Endodermal cell (in vitro differentiated cells): ENCODE measurements at regions not wholly inside any gene's neighbourhood (a gene's known extent, or its start where the extent isn't known, plus 50 kb on each side); places are given as distances from the start of the nearest gene placed in this dataset.

ENCODE experiments used
- DNase-seq: peaks from one replicate; pipeline ENCODE4 v3.0.0-alpha.2; 2017
- H3K27ac ChIP-seq: 2 replicates; pipeline ENCODE4 v1.5.1; 2013; ENCODE audit warnings: mild to moderate bottlenecking, low read depth, low read length, moderate library complexity
- H3K27me3 ChIP-seq: 2 replicates; pipeline ENCODE4 v1.6.1; 2013; ENCODE audit warnings: mild to moderate bottlenecking, low read length, moderate library complexity; ENCODE audit not compliant: insufficient read depth, control insufficient read depth, poor library complexity, severe bottlenecking
- H3K36me3 ChIP-seq: 2 replicates; pipeline ENCODE4 v1.7.0; 2013; ENCODE audit warnings: mild to moderate bottlenecking, low read length, moderate library complexity; ENCODE audit not compliant: control insufficient read depth, insufficient read depth
- H3K4me1 ChIP-seq: one replicate; pipeline ENCODE4 v1.7.0; 2013; ENCODE audit warnings: low read length; ENCODE audit not compliant: control insufficient read depth, insufficient read depth
- H3K4me3 ChIP-seq: 2 replicates; pipeline ENCODE4 v1.5.1; 2013; ENCODE audit warnings: mild to moderate bottlenecking, low read length, moderate library complexity
- H3K9ac ChIP-seq: 2 replicates; pipeline ENCODE4 v1.6.1; 2013; ENCODE audit warnings: mild to moderate bottlenecking, low read length, moderate library complexity; ENCODE audit not compliant: poor library complexity, severe bottlenecking; ENCODE audit errors: extremely low read depth
- H3K9me3 ChIP-seq: 2 replicates; pipeline ENCODE4 v1.6.1; 2013; ENCODE audit warnings: mild to moderate bottlenecking, low read length, moderate library complexity; ENCODE audit not compliant: control insufficient read depth
- H3K27ac Mint-ChIP-seq: 2 replicates; pipeline ENCODE4 v1.8.0; 2020; ENCODE audit warnings: mixed read lengths
- H3K27me3 Mint-ChIP-seq: 2 replicates; pipeline ENCODE4 v1.8.0; 2021; ENCODE audit warnings: mild to moderate bottlenecking, mixed read lengths; ENCODE audit not compliant: insufficient read depth
- H3K36me3 Mint-ChIP-seq: 2 replicates; pipeline ENCODE4 v1.8.0; 2020; ENCODE audit warnings: low read depth, mixed read lengths
- H3K4me1 Mint-ChIP-seq: 2 replicates; pipeline ENCODE4 v1.8.0; 2020; ENCODE audit warnings: mixed read lengths
- H3K4me3 Mint-ChIP-seq: 2 replicates; pipeline ENCODE4 v1.8.0; 2020; ENCODE audit warnings: mild to moderate bottlenecking, moderate library complexity, mixed read lengths
- H3K9me3 Mint-ChIP-seq: 2 replicates; pipeline ENCODE4 v1.8.0; 2020; ENCODE audit warnings: mild to moderate bottlenecking, mixed read lengths
- WGBS, 2 experiments: methylation state at CpG; one replicate each; pipeline versions ENCODE4 v1.1.5 to v1.1.7; 2013; ENCODE audit warnings: missing lambda C conversion rate in 2 of 2, mixed read lengths in 1 of 2; ENCODE audit not compliant: insufficient coverage in 1 of 2, insufficient read length in 1 of 2; 5-methylcytosine and 5-hydroxymethylcytosine counted together
- TF ChIP-seq, protein P1 (sequence below): fragments of 200-600 bp; sonication (generic); conservative IDR thresholded peaks from 2 replicates; pipeline ENCODE4 v1.5.0; 2021; ENCODE audit warnings: antibody characterized with exemption, mild to moderate bottlenecking

DNA sequence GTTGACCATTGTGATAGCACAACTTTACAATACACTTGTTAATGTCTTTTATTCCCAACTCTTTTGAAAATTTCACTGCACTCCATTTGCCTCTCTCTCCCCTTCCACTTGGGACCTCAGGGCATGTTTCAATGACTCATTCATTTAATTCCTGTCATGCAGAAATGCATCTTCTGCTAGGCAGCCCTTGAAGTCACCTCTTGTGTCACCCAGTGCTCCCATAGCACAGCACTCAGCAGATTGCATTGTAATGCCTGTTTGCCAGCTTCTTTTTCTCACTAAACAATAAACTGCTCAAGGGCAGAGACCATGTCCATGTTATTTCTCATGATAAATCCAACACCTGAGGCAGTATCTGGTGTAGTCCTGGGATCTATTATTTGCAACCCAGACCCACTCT is 85.9 kb upstream of the ACSL3 start:
- Mint-ChIP-seq H3K4me3 (no peak overlapping the region), H3K27ac (no peak overlapping the region), H3K9me3 (no peaks in the 10 kb centered on the region), H3K36me3 (no peaks in the 10 kb centered on the region), H3K4me1 (no peaks in the 10 kb centered on the region), H3K27me3 (peaks cover 27% of the 10 kb centered on the region)
- H3K27me3 ChIP-seq = peaks cover 10% of the 10 kb centered on the region
- TF ChIP-seq, protein P1, sequence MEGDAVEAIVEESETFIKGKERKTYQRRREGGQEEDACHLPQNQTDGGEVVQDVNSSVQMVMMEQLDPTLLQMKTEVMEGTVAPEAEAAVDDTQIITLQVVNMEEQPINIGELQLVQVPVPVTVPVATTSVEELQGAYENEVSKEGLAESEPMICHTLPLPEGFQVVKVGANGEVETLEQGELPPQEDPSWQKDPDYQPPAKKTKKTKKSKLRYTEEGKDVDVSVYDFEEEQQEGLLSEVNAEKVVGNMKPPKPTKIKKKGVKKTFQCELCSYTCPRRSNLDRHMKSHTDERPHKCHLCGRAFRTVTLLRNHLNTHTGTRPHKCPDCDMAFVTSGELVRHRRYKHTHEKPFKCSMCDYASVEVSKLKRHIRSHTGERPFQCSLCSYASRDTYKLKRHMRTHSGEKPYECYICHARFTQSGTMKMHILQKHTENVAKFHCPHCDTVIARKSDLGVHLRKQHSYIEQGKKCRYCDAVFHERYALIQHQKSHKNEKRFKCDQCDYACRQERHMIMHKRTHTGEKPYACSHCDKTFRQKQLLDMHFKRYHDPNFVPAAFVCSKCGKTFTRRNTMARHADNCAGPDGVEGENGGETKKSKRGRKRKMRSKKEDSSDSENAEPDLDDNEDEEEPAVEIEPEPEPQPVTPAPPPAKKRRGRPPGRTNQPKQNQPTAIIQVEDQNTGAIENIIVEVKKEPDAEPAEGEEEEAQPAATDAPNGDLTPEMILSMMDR = no peak
- H3K9ac ChIP-seq = no peak overlapping the region
- no peaks in the 10 kb centered on the region for H3K36me3 ChIP-seq
- DNase-seq = no peak
- no peak overlapping the region for H3K4me3 ChIP-seq
- no peaks in the 10 kb centered on the region for H3K9me3 ChIP-seq
- H3K27ac ChIP-seq = no peak overlapping the region
- no peaks in the 10 kb centered on the region for H3K4me1 ChIP-seq

DNA sequence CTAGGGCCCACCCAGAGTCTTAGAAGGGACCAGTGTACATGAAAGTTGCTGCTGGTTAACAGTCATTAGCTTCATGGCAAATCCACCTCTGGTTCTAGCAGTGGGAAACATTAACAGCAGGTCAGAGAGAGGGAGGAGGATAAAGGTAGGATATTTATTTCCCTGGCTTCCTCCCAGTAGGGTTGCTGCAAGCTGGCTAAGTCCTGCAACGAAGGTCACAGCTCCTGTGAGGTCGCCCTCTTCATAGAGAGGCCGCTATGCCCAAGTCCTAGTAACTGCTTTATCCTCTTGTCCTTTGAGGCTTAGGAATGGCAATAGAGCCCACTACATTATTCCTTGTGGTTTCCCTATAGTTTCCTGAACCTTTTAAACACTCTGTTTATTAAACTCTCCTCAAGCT is 84.0 kb upstream of the ACSL3 start:
- Mint-ChIP-seq H3K4me3 (no peak overlapping the region), H3K27me3 (peaks cover 23% of the 10 kb centered on the region), H3K9me3 (no peaks in the 10 kb centered on the region)

DNA sequence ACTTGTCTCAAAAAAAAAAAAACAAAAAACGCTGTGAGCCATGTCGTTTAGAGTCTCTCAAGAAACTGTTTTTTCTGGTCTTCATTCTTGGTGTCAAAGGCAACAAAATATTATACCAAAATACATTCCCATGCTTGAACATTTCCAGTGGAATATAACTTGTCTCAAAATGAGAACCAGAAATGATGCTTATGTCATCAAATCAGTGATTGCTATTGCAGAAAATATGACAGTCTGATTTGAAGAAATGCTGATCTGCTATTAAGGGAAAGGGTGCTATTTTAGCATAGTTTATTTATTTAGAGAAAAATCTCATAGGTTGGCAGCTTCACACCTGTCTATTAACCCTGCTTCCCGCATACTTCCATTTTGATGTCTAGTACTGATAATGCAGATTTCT is 82.4 kb upstream of the ACSL3 start:
- H3K27ac Mint-ChIP-seq = no peak overlapping the region
- H3K9me3 Mint-ChIP-seq = no peaks in the 10 kb centered on the region
- H3K4me1 Mint-ChIP-seq = no peaks in the 10 kb centered on the region
- no peaks in the 10 kb centered on the region for H3K36me3 Mint-ChIP-seq
- H3K27me3 ChIP-seq = peaks cover 21% of the 10 kb centered on the region
- H3K9me3 ChIP-seq = no peaks in the 10 kb centered on the region
- H3K36me3 ChIP-seq = no peaks in the 10 kb centered on the region
- H3K27ac ChIP-seq = no peak overlapping the region
- no peak for DNase-seq
- no peak overlapping the region for H3K4me3 ChIP-seq
- H3K27me3 Mint-ChIP-seq = peaks cover 20% of the 10 kb centered on the region
- WGBS, 2 experiments = 89 to 100% methylated on average over 2 to 3 of the region's 3 CpGs
- H3K4me3 Mint-ChIP-seq = no peak overlapping the region
- TF ChIP-seq, protein P1 = no peak
- H3K9ac ChIP-seq = no peak overlapping the region
- H3K4me1 ChIP-seq = no peaks in the 10 kb centered on the region

More for the DNA sequence above, 84.0 kb upstream of the ACSL3 start:
- H3K27me3 ChIP-seq = peaks cover 13% of the 10 kb centered on the region
- Mint-ChIP-seq H3K27ac (no peak overlapping the region), H3K36me3 (no peaks in the 10 kb centered on the region), H3K4me1 (no peaks in the 10 kb centered on the region)
- no peaks in the 10 kb centered on the region for H3K36me3 ChIP-seq
- WGBS, 2 experiments = 72 to 80% methylated on average over 3 of the region's 3 CpGs
- no peak overlapping the region for H3K4me3 ChIP-seq
- no peak overlapping the region for H3K27ac ChIP-seq
- no peak overlapping the region for H3K9ac ChIP-seq
- DNase-seq = no peak
- H3K4me1 ChIP-seq = no peaks in the 10 kb centered on the region
- TF ChIP-seq, protein P1 = no peak
- no peaks in the 10 kb centered on the region for H3K9me3 ChIP-seq
